CMK (cell line): ENCODE measurements at regions not wholly inside any gene's neighbourhood (a gene's known extent, or its start where the extent isn't known, plus 50 kb on each side); places are given as distances from the start of the nearest gene placed in this dataset.

Source experiments
- DNase-seq: peaks from one replicate; pipeline ENCODE4 v3.0.0-alpha.2; 2010; ENCODE audit warnings: low read depth

DNA sequence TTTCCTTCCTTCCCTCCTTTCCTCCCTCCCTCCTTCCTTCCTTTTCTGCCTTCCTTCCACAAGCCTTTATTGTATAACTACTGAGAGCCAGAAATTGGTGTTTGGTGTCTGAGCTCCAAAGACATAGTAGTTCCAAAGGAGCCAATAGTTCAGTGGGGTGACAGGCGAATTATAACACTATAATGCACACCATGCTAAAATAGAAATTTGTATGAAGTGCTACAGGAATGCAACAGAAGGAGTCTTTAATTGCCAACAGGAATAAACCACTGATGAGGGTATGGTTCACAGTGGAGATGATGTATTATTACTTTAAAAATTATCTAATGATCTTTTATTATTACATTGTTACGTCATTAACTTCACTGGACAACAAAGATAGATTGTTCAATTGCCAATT lies 158.8 kb upstream of the SP8 start:
- DNase-seq, result no peak

DNA sequence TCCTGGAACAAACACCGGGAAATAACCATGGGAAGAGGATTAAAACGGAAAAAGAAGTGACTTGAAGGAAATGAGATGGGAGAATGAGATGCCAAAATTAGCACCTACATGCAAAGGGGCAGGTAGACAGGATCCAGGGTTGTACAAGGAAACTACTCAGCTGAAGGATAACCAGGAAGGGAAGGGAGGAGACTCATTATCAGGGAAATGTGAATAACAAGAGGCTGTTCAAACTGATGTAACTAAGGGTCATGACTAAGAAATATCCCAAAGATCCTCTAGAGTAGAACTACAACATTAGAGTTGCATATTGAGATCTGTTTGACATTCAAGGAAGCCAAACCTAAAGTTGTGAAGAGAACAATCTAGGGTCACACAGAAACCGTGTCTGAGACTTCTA lies 166.2 kb upstream of the SP8 start:
- DNase-seq, result no peak

DNA sequence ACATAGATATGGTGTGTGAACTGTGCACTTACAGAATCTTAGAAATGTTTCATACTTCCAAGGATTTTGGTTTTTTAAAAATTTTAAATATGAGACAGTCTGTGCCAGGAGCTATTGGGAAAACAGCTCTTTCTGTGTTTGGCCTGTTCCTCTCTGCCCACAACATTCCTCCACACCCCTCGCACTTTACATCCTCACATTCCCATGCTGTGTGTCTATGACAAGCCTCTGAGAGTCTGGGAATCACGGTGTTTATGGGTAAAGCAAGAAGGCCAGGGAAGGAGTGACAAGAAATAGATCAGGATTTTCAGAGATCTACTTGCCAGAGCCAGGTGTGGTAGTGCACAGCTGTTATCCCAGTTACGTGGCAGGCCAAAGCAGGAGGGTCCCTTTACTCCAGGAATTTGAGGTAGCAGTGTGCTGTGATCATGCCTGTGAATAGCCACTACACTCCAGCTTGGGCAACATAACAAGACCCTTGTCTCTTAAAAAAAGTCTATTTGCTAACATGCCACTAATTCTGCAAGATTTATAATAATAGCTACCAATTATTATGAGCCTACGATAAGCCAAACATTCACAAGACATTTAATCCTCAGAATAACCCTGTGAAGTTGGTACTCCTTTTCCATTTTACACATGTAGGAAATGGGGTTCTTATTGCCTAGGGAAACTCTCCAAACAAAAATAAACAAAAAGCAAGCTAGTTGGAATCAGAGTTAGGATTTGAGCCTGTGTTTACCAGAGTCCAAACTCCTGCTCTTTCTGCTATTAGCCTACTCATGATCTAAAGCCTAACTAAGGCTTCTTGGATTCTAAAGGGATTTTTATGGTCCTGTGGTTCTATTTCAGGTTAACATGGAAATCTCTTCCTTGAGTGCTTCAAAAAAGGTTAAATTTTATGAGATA lies 168.3 kb upstream of the SP8 start:
- no peak for DNase-seq

DNA sequence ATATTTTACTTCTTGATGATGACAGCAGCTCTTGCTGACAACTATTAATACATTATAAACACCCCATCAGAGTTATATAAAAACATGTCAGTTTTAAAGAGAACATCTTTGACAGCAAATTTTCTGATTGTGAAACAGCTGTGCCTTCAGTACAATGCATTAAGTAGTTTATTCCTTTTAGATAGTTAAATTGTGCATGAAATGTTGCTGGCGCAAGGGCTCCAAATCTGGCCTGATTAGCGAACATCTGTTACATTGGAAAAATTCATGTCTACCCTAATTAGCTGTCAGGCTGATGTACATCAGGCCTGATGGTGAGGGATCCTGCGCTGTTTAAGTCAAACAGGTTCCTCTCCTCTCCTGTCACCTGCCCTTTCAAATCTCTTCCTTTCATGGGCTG lies 171.9 kb upstream of the SP8 start:
- DNase-seq, result no peak

DNA sequence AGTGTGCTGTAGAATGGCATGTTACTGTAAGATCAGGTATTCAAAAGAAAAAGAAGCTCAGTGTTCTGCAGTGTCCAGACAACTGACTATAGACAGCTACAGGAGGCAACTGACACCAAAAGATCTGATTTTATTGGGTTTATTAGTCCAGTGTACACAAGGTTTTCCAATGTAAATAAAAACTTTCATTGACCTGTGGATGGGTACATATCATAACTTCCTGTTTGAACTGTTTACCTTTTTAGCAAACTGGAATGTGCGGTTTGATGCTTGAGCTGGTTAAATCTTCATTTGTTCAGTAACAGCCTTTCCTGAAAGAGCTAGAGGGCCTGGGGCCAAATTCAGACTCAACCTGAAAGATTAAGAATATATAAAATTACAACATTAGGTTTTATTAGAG lies 172.6 kb upstream of the SP8 start:
- DNase-seq, result no peak

DNA sequence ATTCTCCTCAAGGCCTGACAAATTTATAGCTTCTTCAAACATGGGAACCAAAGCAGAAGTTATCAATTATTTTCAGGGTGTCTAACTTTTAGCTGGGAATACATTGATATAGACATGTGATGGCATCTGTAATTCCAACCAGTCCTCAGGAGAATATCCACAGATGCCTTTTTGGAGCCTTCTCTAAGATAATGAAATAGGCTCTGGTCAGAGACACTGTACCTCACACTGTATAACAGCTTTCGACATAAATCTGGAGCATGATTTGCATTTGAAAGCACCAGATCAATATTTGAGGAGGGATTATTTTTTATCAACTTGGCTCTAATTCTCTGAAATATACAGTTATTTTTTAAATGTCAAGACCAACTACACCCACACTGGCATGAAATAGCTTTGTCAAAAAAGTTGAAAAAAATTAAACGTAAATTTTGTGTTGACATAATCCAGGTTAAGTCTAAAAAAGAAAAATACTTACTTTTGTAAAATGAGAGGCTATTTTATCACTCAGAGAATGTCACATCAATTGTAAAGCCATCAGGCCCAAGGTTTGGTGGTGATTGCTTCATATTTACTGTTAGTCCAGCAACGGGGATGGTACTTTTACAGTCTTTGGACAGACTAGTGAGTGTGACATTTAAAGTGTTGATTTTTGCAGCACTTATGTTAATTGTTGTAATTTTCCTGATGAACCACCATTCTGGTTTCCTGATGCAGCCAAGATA lies 177.0 kb upstream of the SP8 start:
- DNase-seq, result no peak

DNA sequence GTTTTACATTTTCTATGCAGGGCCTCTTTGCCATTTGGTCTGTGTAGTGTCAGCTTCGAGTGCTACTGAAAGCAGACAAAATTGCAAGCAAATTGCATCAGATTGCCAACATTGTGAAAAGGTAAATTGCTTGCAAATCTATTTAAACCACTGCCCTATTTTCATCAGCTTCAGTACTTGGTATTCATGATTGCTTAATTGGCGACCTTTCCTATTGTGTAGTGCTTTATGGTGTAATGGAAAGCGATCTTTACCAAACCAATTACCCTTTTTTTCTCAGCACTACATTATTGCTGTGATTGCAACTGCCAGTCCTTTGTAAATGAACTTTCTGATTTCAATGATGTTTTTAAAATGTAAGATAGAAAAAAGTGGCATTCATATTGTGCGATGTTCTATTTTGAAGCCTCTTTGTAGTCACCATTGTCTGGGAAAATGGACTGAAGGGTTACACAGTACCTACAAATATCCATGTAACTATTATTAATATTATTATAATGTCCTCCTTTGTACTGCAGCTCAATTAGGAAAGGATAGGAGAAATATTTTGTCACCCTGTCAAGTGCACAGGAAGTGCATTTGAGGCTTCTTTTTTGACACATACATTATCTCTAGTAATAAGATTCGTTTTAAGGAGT lies 177.7 kb upstream of the SP8 start:
- no peak for DNase-seq

DNA sequence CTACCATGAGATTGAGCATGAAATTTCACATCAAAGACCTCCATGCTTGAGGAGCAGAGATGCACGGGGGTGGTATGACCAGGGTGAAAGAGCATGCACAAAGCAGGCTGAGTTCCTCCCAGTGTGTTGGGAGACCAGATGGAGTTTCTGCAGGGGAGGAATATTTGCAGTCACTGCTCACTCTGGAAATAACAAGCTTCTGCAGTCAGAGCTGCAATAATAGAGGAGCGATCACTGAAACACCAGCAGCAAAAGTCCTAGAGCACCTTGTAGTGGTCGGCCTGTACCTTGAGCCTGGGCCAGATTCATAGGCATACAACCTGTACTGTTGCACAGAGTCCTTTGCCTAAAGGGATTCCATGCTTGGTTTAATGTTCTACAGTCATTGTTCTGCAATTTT lies 184.5 kb upstream of the SP8 start:
- no peak for DNase-seq

DNA sequence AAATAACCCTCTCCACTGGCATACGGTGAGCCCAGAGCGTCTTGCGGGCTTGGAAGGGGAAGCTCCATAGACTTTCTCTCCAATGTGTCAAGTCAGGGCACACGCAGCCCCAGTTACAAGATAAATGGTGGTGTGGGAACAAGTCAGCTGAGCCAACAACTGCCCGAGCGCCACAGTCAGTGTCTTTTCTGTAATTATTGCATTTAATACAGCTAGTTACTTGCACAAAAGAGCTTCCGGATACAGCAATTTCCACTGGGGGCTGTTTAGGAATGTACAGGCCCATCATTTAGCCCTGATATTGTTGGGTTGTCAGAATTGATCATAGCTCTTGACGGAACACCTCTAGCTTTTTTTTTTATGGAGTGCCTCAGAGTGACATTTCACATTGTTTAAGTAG lies 193.5 kb upstream of the SP8 start:
- DNase-seq, result no peak

DNA sequence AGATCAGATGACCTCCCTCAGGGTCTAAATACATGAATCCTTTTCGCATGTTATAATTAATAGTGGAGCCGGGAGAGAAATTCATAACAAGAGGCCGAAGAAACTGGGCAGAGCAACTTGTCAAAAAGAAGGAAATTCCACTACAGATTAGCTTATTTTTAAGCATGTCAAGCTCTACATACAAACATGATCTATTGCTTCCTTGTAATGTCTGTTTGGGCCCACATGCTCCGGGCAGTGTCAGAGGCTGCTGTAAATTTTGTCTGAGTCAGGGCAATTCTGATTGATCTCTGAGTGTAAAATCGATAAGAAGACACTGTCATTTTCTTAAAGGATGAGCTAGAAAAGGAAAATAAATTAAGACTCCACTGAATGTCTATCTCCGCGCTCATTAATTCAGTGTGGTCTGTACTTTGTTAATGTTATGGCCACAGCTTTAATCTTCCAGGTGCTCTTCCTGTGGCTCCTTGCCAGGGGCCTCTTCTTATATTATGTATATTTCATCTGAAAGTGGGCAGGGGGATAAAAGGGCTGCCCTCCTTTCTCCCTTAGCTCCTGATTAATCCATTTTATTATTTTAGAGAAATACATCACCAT lies 194.1 kb upstream of the SP8 start:
- no peak for DNase-seq

DNA sequence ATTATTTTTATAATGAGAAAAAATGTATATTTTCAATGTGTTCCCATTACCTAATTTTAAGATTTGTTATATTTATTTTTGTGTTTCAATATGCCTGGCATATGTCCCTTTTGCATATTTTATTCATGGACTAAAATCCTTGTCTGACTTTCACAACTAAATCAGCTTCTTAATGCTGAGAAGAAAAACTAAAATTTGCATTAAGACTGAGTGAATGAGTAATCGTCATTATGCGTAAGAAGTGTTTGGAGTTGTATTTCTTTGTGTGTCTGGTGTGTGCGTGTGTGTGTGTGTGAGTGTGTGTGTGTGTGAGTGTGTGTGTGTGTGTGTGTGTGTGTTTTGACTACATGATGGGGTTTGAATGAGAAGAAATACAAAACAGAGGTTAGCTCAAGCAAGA lies 201.7 kb upstream of the SP8 start:
- no peak for DNase-seq

DNA sequence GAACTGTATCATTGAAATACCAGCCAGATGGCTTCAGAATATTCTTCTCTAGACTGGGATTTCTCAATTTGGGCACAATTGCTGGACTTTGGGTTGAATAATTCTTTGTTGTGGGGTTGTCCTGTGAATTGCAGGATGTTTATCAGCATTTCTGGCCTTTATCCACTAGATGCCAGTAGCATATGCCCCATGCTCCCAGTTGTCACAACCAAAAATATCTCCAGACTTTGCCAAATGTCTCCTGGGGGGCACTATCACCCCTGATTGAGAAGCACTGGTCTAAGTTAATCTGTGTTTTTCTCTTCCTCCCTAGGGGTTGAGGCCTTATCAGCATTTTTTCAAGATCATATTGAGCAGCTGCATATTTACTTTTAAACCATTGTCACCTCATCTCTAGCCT lies 204.9 kb upstream of the SP8 start:
- no peak for DNase-seq

DNA sequence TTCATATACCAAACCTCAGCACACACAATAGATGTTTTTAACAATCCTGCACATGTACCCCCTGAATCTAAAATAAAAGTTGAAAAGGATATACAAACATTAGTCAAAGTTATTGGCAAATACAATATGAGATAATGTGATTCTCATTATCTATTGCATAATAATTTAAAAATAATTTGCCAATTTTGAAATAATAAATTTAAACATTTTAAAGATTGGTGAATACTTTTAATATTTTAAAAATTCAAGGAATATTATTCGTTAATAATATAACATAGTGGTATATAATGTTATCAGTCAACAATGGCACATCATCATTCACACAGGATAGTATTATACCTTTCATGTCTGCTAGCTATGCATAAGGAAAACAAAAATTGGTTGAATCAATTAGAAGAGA lies 207.0 kb upstream of the SP8 start:
- no peak for DNase-seq

DNA sequence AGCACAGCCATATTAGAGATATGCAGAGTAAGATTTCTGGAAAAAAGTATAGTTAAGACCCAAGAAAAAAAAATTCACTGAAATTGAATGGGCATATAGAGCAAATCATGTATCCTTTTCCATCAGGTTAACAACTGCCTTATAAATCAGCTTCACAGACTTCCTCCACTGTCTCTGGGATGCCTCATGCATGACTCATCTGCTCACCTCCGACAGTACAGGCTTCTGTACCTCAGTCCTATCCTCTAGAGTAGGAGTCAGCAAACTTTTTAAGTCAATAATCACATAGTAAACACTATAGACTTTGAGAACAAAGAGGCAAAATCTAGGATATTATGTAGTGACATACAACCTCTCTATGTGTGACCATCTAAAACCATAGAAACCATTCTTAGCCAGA lies 211.6 kb upstream of the SP8 start:
- no peak for DNase-seq

DNA sequence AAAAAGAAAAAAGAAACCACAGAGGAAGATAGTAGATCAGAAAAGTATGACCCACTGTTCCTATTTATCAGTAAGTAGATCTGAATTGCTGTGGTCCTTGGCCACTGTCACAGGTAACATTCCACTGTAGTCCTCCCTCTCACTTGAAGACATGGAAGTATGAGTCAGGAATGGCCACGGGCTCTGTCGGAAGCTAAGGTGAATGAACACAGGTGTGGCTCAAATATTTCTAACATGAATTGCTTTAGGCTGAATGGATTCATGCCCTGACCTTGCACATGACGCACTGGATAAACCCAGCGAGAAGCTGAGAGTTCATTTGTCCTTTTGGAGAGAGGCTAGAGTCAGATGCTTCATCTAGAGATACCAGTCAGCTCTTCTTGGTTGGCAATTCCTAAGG lies 224.5 kb upstream of the SP8 start:
- DNase-seq, result no peak

DNA sequence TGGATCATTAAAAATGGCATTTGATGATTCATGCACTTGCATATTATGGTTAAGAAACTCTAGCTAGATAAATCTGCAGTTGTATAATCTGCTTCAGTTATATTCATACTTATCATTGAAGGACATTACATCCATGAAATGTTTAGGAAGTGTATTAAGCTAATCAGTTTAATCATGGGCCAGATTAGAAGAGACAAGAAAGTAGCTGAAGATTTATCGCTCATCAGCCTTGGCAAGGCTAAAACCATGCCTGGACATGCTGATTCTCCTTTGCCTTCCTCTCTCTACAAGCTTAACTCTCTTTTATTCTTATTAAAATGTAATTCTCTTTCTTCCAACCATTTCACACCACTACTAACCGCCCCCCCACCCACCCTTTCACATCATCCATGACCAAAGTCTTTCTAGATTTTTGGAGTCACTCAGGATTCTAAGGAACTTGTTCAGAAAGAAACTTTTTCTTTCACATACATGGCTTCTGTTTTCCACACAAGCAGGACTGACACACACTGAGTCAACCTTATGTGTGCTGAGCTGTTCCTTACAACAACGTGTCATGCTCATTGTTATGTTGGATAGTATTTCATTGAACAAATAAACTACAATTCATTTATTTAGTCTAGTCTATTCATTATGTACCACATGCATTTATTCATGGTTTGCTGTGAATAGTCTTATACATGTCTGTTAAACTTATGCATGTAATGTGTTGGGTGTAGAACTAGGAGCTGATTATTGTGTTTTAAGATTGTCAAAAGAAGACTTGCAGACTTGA lies 227.3 kb upstream of the SP8 start:
- DNase-seq, result no peak

DNA sequence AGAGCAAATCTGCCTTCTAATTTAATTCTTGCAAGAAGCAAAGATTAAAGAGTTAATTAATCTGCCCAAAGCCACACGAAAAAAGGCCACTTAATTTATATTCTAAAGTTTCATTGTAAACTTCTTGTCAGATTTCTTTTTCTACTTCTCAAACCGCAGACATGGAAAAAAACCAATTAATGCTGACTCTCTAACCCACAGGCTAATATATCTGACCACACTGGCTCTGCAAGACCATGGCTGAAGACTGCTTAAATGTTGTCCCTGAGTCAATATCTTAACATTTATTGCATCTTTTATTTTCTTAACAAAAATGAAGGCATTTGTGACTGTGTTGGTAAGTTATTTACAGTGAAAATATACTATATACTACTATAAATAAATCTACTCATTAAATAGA lies 234.0 kb upstream of the SP8 start:
- DNase-seq, result no peak

DNA sequence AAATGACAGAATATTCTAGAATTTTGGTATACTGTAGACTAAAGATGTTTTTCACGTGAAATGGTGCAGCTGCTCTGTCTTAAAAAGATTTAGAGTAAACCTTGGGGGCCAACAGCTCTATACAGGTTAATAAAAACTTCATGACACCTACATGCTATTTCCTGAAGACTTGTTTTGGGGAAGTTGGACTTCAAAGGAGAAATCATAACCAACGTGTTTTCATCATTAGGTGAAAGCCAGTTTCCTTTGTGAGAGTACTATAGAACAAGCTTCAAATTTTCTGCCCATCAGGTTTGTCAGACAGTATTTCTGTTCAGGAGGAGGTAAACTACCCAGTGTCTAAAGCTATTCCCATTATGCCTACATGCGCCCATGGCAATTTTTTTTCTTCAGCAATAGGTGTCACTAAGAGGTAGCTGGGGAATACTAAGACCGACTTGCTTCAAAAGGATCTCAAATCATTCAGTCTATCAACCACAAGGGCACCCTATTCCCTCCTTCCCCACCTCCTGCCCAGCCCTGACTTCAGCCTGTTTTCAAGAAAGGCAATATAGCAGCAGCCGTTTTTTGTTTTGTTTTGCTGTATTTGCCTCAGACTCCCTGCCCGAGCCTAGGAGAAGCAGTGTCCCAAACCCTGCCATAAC lies 237.3 kb upstream of the SP8 start:
- no peak for DNase-seq

DNA sequence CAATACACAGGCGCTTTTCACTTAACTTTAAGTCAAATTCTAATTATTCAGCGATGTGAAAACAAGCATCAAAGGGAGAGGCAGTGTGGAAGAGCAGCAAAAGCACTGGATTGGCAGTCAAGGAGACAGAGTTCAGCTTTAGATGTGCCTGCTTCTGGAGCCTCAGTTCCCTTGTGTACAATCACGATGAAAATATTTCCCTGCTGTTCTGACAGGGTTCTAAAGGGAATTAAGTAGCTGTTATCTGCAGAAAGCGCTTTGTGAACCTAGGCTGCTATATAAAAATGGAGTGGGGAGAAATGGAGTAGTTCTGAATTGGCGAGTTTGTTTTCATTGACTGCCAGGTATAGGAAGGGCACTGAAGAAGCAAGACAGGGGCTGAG lies 237.8 kb upstream of the SP8 start:
- DNase-seq, result no peak

DNA sequence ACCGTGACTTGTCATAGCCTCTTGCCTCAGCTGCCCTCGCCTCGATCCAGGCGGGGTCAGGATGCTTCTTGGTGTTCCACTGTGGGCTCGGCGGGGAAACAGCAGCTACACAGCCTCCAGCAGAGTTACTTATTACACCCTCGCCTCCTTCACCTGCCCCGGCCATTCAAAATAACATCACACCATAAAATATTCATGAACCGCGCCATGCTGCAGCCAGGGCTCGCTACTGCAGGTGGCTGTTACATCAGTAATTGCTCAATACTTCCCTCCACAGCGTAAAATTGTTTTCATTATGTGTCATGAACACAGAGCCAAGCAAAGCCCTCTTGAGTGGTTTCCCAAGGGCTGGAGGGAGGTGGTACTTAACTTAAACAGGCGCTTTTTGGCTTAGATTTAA lies 241.5 kb upstream of the SP8 start:
- DNase-seq, result no peak

DNA sequence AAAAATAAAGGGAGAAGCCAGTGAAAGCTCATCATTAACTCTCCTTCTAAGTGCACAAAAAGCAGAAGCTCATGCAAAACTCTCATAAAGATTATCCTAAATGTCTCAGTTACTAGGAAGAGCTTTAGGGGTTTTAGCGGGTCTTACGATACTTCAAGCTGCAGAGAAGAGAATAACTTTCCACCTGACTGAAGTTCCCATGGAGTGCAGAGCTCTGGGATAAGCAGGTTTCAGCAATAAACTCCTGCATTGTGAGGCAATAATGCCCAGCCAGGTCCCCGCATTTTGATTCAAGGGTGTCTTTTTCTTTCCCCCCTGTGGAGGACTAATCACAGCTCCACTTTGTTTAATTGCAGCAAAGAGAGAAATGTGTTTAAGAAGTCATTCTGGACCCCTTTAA lies 241.9 kb upstream of the SP8 start:
- no peak for DNase-seq

DNA sequence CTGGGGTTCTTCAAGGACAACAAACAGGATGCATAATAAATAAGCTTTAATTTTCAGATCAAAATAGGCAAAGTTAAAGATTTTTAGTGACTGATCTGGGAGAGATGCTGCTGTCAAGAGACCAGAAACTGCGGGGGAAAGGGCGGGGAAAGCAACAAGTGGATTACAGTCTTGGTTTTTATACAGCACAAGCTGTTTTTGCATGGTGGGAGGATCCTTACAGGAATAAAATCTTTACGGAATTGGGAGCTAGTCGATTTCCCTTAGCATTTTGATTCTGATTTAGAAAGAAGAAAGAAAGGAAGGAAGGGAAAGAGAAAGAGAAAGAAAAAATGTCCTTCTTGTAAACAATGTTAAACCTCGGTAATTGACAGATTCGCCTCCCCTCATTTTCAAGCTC lies 242.3 kb upstream of the SP8 start:
- no peak for DNase-seq
